Heart left ventricle (tissue), 16 donors: ENCODE measurements at regions not wholly inside any gene's neighbourhood (a gene's known extent, or its start where the extent isn't known, plus 50 kb on each side); places are given as distances from the start of the nearest gene placed in this dataset.

ENCODE experiments used
- ATAC-seq, 4 donors: fragments of 200-7000 bp; cut with Tn5 transposase; one replicate each; pipeline ENCODE4 v1.9.1; 2020 to 2022; ENCODE audit warnings: moderate library complexity in 4 of 4, mild to moderate bottlenecking in 3 of 4, moderate number of reproducible peaks in 1 of 4
- DNase-seq, 5 donors: peaks; one replicate each; pipeline ENCODE4 v3.0.0-alpha.2; 2020
- H3K27ac ChIP-seq, 12 donors: fragments of 200-600 bp; sonication (generic) in 4 of 12; one replicate each; pipeline versions ENCODE4 v1.5.0 to v1.8.0; 2016 to 2022; ENCODE audit warnings: mild to moderate bottlenecking in 2 of 12
- H3K27me3 ChIP-seq, 9 donors: fragments of 200-600 bp; sonication (generic) in 2 of 9; one replicate each; pipeline versions ENCODE4 v1.5.1 to v1.8.0; 2016 to 2022; ENCODE audit warnings: mild to moderate bottlenecking in 3 of 9
- H3K36me3 ChIP-seq, 9 donors: fragments of 200-600 bp; sonication (generic) in 2 of 9; one replicate each; pipeline versions ENCODE4 v1.5.0 to v1.8.0; 2018 to 2022; ENCODE audit warnings: mild to moderate bottlenecking in 2 of 9
- H3K4me1 ChIP-seq, 12 donors: fragments of 200-600 bp; sonication (generic) in 4 of 12; one replicate each; pipeline versions ENCODE4 v1.5.0 to v1.8.0; 2016 to 2022; ENCODE audit warnings: mild to moderate bottlenecking in 3 of 12
- H3K4me3 ChIP-seq, 12 donors: fragments of 200-600 bp; sonication (generic) in 4 of 12; one replicate each; pipeline versions ENCODE4 v1.5.0 to v1.8.0; 2017 to 2022; ENCODE audit warnings: mild to moderate bottlenecking in 9 of 12, moderate library complexity in 4 of 12
- H3K9me3 ChIP-seq, 12 donors: fragments of 200-600 bp; sonication (generic) in 4 of 12; one replicate each; pipeline versions ENCODE4 v1.5.0 to v1.8.0; 2016 to 2022; ENCODE audit warnings: mild to moderate bottlenecking in 1 of 12
- POLR2A ChIP-seq, 2 donors: fragments of 450-650 bp; IDR thresholded peaks; one replicate each; pipeline ENCODE4 v1.6.1; 2017; ENCODE audit warnings: antibody characterized with exemption in 2 of 2, mild to moderate bottlenecking in 2 of 2, moderate library complexity in 2 of 2
- WGBS, 4 donors: extraction: QIAGEN DNeasy Blood & Tissue Kit in 2 of 4; methylation state at CpG; one replicate each; pipeline versions ENCODE4 v1.1.5 to v1.1.7; 2013 to 2018; 5-methylcytosine and 5-hydroxymethylcytosine counted together
- intact Hi-C, 10 donors: fragments of 100-400 bp; cut with DNase I; formaldehyde crosslinking; loops; one replicate each; pipeline versions ENCODE4 v1.11.1 to v1.14.2; 2022
- TF ChIP-seq, protein P1 (sequence below), 12 donors: fragments of 200-600 bp; sonication (generic) in 4 of 12; IDR thresholded peaks; one replicate each; pipeline versions ENCODE4 v1.5.0 to v1.8.0; 2018 to 2022; ENCODE audit warnings: antibody characterized with exemption in 12 of 12, mild to moderate bottlenecking in 5 of 12
- donor health status: ischemic (EF 13 %, LVEDD 7.1; RV severe dilation, severe dysfunction).
- donor health status: healthy with polysubstance abuse.
- donor health status: DM: no; HTN: yes; CAD: no.
- donor health status: DM: no; HTN: no; CAD: no.
- donor health status: ischemic (EF 25% LVEDD 6.9; RV normal size, moderate dysfunction).
- donor health status: ischemic (EF 25% LVEDD 5.7; RV mildly dilated, moderate dysfunction).
- donor health status: healthy.
- donor health status: DM: yes; HTN: yes; CAD: no.
- donor health status: ischemic (EF 35%, LVEDD 5.7; RV mildly dilated, moderate dysfunction).
- donor health status: nonischemic (EF 11% LVEDD 7.7; RV severe dilation, severe dysfunction).
- donor health status: DM: yes; HTN: yes; CAD: no.
- donor health status: PGD.
- donor health status: ischemic (EF 29% LVEDD 5.4; RV normal size, mild dysfunction).
- donor health status: nonischemic (EF 23%, LVEDD 6.1; RV moderate dilation, normal function).

DNA sequence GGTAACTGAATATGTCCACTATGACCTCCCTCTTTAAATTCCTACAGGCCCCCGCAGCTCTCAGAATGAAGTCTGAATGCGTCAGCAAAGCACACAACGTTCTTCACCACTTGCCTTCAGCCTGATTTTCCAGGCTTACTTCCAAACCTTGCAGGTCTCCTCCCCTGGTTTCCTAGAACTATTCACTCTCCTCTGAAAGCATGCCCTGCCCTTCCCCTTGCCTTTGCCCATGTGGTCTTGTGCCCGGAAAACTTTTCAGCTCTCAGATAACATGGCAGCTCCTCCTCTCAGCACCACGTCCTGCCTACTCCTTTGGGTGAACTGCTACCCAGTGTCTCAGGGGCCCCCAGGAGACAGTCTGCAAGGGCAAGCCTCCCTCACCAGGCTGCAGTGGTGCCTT lies 268.5 kb upstream of the LDB2 start:
- Histone ChIP-seq H3K9me3 (peaks cover 0 to 8% (median 2%) of the 10 kb centered on the region in 12 donors), H3K4me3 (no peak overlapping the region), H3K4me1 (peaks cover 0 to 36% (median 26%) of the 10 kb centered on the region in 12 donors), H3K27ac (peak overlapping the region in 11 of 12 donors; percentile 11 to 81 (median 55)), H3K36me3 (no peaks in the 10 kb centered on the region), H3K27me3 (no peaks in the 10 kb centered on the region)
- DNase-seq, result peak in 4 of 5 donors; percentile 54 to 71 (median 62)
- 16 to 25% (median 23%) methylated on average over 4 to 5 of the region's 5 CpGs for WGBS, 4 donors
- ATAC-seq, result peak; percentile 90 to 98 (median 95)
- TF ChIP-seq POLR2A (IDR thresholded peaks at IDR 0.05), result peak in 1 of 2 donors; percentile 18
- TF ChIP-seq, protein P1, sequence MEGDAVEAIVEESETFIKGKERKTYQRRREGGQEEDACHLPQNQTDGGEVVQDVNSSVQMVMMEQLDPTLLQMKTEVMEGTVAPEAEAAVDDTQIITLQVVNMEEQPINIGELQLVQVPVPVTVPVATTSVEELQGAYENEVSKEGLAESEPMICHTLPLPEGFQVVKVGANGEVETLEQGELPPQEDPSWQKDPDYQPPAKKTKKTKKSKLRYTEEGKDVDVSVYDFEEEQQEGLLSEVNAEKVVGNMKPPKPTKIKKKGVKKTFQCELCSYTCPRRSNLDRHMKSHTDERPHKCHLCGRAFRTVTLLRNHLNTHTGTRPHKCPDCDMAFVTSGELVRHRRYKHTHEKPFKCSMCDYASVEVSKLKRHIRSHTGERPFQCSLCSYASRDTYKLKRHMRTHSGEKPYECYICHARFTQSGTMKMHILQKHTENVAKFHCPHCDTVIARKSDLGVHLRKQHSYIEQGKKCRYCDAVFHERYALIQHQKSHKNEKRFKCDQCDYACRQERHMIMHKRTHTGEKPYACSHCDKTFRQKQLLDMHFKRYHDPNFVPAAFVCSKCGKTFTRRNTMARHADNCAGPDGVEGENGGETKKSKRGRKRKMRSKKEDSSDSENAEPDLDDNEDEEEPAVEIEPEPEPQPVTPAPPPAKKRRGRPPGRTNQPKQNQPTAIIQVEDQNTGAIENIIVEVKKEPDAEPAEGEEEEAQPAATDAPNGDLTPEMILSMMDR (IDR thresholded peaks at IDR 0.05), result no peak
- intact Hi-C loops, result loop anchor here in 2 of 10 donors (5.0 to 10.0 kb wide), 2 partner anchors 148 to 155 kb away; no protein-coding TSS in a partner anchor

GRCh38 chr4:17165286-17165685 lies 266.8 kb upstream of the LDB2 start:
- intact Hi-C loops, result loop anchor here in 2 of 10 donors (5.0 to 10.0 kb wide), 2 partner anchors 150 to 157 kb away; no protein-coding TSS in a partner anchor
- Histone ChIP-seq H3K36me3 (no peaks in the 10 kb centered on the region), H3K4me1 (peaks cover 0 to 35% (median 26%) of the 10 kb centered on the region in 12 donors), H3K9me3 (peaks cover 0 to 16% (median 4%) of the 10 kb centered on the region in 12 donors), H3K27me3 (no peaks in the 10 kb centered on the region), H3K4me3 (no peak overlapping the region), H3K27ac (no peak overlapping the region)
- ATAC-seq, result no peak
- no peak for TF ChIP-seq POLR2A (IDR thresholded peaks at IDR 0.05)
- TF ChIP-seq, protein P1 (IDR thresholded peaks at IDR 0.05), result no peak
- DNase-seq, result no peak
- 79 to 100% (median 88%) methylated on average over 1 of the region's 1 CpG for WGBS, 4 donors

DNA sequence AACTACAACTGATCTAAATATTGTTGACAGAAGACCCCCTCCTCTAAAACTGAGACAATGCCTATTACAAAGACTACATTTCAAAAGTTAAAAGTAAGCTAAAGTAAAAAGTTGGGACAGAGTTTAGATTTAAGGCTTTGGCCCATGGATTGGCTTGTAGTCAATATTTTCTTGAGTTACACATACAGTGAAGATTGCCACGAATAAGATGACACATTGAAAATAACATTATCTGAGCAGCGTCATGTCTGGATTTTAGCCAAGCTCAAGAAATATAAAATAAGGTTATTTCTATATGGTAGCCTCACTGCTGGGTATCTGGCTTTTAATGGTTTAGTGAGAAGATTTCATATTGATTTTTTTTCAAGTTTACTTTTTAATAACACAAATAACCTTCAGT lies 266.2 kb upstream of the LDB2 start:
- TF ChIP-seq, protein P1 (IDR thresholded peaks at IDR 0.05), result no peak
- TF ChIP-seq POLR2A (IDR thresholded peaks at IDR 0.05), result no peak
- DNase-seq (no peak), ATAC-seq (no peak)
- 47 to 71% (median 67%) methylated on average over 2 of the region's 2 CpGs for WGBS, 4 donors
- H3K27me3 ChIP-seq, result no peaks in the 10 kb centered on the region
- H3K4me1 ChIP-seq, result peaks cover 0 to 31% (median 24%) of the 10 kb centered on the region in 12 donors
- H3K4me3 ChIP-seq, result no peak overlapping the region
- intact Hi-C loops, result loop anchor here in 2 of 10 donors (5.0 to 10.0 kb wide), 2 partner anchors 150 to 158 kb away; no protein-coding TSS in a partner anchor
- H3K36me3 ChIP-seq, result no peaks in the 10 kb centered on the region
- no peak overlapping the region for H3K27ac ChIP-seq
- peaks cover 0 to 16% (median 5%) of the 10 kb centered on the region in 12 donors for H3K9me3 ChIP-seq

DNA sequence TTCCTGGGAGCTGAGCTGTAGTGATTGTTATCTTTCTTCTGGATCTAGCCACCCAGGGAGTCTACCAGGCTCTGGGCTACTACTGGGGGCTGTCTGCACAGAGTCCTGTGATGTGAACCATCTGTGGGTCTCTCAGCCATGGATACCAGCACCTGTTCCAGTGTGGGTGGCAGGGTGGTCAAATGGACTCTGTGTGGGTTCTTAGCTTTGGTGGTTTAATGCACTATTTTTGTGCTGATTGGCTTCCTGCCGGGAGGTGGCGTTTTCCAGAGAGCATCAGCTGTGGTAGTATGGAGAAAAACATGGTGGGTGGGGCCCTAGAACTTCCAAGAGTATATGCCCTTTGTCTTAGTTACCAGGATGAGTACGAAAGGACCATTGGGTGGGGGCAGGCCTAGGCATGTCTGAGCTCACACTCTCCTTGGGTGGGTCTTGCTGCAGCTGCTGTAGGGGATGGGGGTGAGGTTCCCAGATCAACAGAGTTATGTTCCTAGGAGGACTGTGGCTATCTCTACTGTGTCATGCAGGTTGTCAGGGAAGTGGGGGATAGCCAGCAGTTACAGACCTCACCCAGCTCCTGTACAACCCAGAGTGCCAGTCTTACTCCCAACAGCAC lies 264.8 kb upstream of the LDB2 start:
- 87 to 98% (median 88%) methylated on average over 3 of the region's 3 CpGs for WGBS, 4 donors
- H3K27me3 ChIP-seq, result no peaks in the 10 kb centered on the region
- H3K9me3 ChIP-seq, result peaks cover 0 to 18% (median 6%) of the 10 kb centered on the region in 12 donors
- no peak for ATAC-seq
- H3K27ac ChIP-seq, result no peak overlapping the region
- intact Hi-C loops, result loop anchor here in 1 of 10 donors (10.0 kb wide), 1 partner anchor 152 kb away; no protein-coding TSS in a partner anchor
- DNase-seq, result no peak
- H3K4me1 ChIP-seq, result peaks cover 0 to 28% (median 18%) of the 10 kb centered on the region in 12 donors
- no peak overlapping the region for H3K4me3 ChIP-seq
- no peaks in the 10 kb centered on the region for H3K36me3 ChIP-seq
- TF ChIP-seq, protein P1 (IDR thresholded peaks at IDR 0.05), result no peak
- TF ChIP-seq POLR2A (IDR thresholded peaks at IDR 0.05), result no peak
